ENCODE measurements at regions not wholly inside any gene's neighbourhood (a gene's known extent, or its start where the extent isn't known, plus 50 kb on each side); places are given as distances from the start of the nearest gene placed in this dataset.

DNA sequence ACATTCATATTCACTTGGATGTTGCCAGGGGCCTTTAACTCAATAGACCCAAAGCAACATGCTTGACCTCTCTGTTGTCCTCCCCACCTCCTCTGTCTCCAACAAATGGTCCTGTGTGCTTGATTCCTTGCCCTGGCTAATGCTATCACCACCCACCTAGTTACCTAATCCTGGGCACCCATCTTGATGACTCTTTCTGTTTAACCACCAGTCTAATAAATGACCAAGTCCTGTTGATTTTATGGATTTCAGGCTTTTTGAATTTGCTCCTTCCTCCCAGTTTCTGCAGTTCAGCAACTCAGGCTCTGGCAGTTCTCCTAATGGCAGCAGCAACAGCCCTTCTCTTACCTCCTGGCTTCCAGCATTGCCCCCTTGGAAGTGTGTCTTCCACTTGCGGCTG is 246.3 kb upstream of the KLF4 start:
- H3K4me1 ChIP-seq: peaks cover 3 to 64% (median 55%) of the 10 kb centered on the region in 9 donors
- H3K4me3 ChIP-seq: no peak overlapping the region
- H3K27ac ChIP-seq: no peak overlapping the region
- no peaks in the 10 kb centered on the region for H3K27me3 ChIP-seq
- intact Hi-C loops (cut with DNase I): loop anchor here in 5 of 10 donors (2.0 to 10.0 kb wide), 5 partner anchors 51 to 409 kb away; partner anchors contain the start of gene KLF4 (in 2 of the 5)
- ATAC-seq (no peak), DNase-seq (no peak)
- TF ChIP-seq, protein P1, sequence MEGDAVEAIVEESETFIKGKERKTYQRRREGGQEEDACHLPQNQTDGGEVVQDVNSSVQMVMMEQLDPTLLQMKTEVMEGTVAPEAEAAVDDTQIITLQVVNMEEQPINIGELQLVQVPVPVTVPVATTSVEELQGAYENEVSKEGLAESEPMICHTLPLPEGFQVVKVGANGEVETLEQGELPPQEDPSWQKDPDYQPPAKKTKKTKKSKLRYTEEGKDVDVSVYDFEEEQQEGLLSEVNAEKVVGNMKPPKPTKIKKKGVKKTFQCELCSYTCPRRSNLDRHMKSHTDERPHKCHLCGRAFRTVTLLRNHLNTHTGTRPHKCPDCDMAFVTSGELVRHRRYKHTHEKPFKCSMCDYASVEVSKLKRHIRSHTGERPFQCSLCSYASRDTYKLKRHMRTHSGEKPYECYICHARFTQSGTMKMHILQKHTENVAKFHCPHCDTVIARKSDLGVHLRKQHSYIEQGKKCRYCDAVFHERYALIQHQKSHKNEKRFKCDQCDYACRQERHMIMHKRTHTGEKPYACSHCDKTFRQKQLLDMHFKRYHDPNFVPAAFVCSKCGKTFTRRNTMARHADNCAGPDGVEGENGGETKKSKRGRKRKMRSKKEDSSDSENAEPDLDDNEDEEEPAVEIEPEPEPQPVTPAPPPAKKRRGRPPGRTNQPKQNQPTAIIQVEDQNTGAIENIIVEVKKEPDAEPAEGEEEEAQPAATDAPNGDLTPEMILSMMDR (IDR thresholded peaks at IDR 0.05): no peak
- no peaks in the 10 kb centered on the region for H3K9me3 ChIP-seq
- no peaks in the 10 kb centered on the region for H3K36me3 ChIP-seq
- WGBS, 2 donors: 96 to 100% methylated on average over 1 of the region's 1 CpG

DNA sequence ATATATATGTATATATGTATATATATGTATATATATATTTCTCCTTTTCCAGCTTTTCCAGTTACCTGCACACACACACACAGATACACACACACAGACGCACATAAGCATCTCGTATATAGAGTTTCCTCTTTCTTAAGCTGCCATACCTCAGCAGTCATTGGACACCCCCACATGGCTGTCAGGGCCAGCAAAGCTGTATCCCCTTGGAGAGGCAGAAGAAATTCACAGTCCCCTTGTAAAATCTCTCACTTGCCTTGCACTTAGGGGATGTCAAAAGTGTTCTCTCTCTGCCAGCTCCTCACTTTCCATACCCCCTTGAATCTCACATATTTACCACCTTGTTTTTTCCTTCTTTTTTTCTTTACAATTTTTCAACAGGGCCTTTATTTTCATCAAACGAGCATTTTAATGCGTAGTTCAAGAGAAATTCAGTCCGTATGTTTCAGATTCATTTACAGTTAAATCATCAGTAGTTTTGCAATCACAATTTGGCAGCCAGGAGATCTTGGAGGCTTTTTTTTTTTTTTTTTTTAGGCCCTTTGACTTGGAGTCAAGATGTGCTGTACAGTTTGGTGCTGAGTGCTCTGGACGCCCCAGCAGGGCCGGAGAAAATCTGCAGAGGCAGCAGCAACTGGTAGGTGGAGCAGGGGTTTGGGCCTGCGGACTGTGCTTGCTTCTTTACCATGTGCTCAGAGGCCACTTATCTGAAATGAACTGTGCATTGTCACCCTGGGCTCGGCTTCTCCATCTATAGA is 244.9 kb upstream of the KLF4 start:
- Histone ChIP-seq H3K27ac (peak overlapping the region in 7 of 10 donors; percentile 47 to 95 (median 88)), H3K9me3 (no peaks in the 10 kb centered on the region), H3K27me3 (no peaks in the 10 kb centered on the region), H3K4me3 (no peak overlapping the region), H3K36me3 (no peaks in the 10 kb centered on the region), H3K4me1 (peaks cover 3 to 57% (median 43%) of the 10 kb centered on the region in 9 donors)
- intact Hi-C loops (cut with DNase I): loop anchor here in 5 of 10 donors (2.0 to 10.0 kb wide), 6 partner anchors 52 to 410 kb away; partner anchors contain the start of gene KLF4 (in 3 of the 5)
- peak in 3 of 8 donors; percentile 16 to 35 (median 31) for ATAC-seq
- peak in 1 of 2 donors; percentile 21 for DNase-seq
- WGBS, 2 donors: 78 to 86% methylated on average over 9 of the region's 9 CpGs
- TF ChIP-seq, protein P1 (IDR thresholded peaks at IDR 0.05): no peak

DNA sequence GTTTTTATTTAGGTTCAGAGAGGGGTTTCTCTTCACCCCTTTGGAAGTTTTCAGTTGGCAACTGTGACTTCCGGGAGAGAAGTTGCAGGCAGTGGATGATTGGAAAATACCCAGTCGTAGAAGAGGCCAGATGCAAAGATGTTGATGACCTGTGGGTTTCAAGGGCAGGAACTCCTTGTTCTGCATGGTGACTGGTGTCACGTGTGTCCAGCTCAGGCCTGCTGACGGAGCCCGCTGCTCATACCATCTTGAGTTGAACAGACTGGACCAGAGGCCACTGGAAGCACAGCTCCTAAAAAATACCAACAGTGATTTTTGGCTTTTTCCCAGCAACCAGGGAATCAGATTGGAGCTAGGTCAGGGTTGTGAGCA is 243.9 kb upstream of the KLF4 start:
- 22 to 29% methylated on average over 5 of the region's 5 CpGs for WGBS, 2 donors
- Histone ChIP-seq H3K4me3 (peak overlapping the region in 7 of 10 donors; percentile 0 to 38 (median 28)), H3K9me3 (no peaks in the 10 kb centered on the region), H3K36me3 (no peaks in the 10 kb centered on the region), H3K27me3 (no peaks in the 10 kb centered on the region), H3K4me1 (peaks cover 3 to 48% (median 33%) of the 10 kb centered on the region in 9 donors), H3K27ac (peak overlapping the region; percentile 63 to 95 (median 84))
- TF ChIP-seq, protein P1 (IDR thresholded peaks at IDR 0.05): no peak
- ATAC-seq (peak; percentile 70 to 93 (median 84)), DNase-seq (peak; percentile 54 to 64)
- intact Hi-C loops (cut with DNase I): loop anchor here in 4 of 10 donors (5.0 to 10.0 kb wide), 4 partner anchors 89 to 411 kb away; partner anchors contain the start of gene KLF4 (in 3 of the 4)

DNA sequence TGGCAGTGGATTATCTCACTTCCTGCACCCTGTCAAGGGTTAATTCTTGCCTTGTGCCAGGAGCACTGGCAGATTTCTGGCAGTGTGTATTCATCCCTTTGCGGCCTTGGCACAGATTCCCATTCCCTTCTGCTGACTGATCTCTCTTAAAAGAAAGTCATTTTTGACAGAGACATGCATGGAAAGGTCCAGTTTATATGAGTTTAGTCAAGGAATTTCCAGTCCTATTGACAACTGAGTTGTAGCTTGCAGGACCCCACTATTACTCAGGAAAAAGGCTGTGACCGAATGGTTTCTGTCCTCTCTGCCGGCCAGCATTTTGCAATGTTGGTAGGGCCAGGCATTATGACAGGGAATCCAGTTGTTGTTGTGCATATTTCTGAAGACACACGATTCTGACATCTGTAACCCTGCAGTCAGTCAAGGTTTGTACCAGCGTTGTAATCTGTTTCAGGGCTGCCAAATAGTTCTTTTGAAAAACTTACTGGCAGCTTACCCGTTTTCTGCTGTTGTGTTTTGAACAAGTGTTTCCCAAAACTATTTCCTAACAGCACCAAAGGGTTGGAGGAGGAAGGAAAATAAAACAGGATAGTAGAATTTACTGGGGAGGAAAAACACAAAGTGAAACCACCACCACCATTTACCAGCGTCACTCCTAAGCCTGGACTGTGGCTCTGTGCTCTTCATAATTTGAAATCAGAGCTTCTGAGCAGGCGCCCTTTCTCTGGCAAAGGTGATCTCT is 243.4 kb upstream of the KLF4 start:
- intact Hi-C loops (cut with DNase I): loop anchor here in 4 of 10 donors (5.0 to 10.0 kb wide), 4 partner anchors 88 to 412 kb away; partner anchors contain the start of gene KLF4 (in 3 of the 4)

More for the DNA sequence above, 243.4 kb upstream of the KLF4 start:
- ATAC-seq (peak; percentile 50 to 81 (median 68)), DNase-seq (peak in 1 of 2 donors; percentile 49)
- no peaks in the 10 kb centered on the region for H3K9me3 ChIP-seq
- H3K27me3 ChIP-seq: no peaks in the 10 kb centered on the region
- peaks cover 3 to 42% (median 28%) of the 10 kb centered on the region in 9 donors for H3K4me1 ChIP-seq
- H3K36me3 ChIP-seq: no peaks in the 10 kb centered on the region
- H3K4me3 ChIP-seq: peak overlapping the region in 8 of 10 donors; percentile 0 to 38 (median 18)
- H3K27ac ChIP-seq: peak overlapping the region; percentile 63 to 95 (median 84)
- TF ChIP-seq, protein P1 (IDR thresholded peaks at IDR 0.05): no peak
- WGBS, 2 donors: 14 to 16% methylated on average over 8 of the region's 8 CpGs

Measured in heart right ventricle (tissue), 16 donors.